ENCODE measurements at regions not wholly inside any gene's neighbourhood (a gene's known extent, or its start where the extent isn't known, plus 50 kb on each side); places are given as distances from the start of the nearest gene placed in this dataset.
"Not testable (repeated sequence)": the region's sequence is repeated elsewhere in the genome, so short reads cannot be mapped to it uniquely, and the experiment has no call there.

- TF ChIP-seq, protein P1, sequence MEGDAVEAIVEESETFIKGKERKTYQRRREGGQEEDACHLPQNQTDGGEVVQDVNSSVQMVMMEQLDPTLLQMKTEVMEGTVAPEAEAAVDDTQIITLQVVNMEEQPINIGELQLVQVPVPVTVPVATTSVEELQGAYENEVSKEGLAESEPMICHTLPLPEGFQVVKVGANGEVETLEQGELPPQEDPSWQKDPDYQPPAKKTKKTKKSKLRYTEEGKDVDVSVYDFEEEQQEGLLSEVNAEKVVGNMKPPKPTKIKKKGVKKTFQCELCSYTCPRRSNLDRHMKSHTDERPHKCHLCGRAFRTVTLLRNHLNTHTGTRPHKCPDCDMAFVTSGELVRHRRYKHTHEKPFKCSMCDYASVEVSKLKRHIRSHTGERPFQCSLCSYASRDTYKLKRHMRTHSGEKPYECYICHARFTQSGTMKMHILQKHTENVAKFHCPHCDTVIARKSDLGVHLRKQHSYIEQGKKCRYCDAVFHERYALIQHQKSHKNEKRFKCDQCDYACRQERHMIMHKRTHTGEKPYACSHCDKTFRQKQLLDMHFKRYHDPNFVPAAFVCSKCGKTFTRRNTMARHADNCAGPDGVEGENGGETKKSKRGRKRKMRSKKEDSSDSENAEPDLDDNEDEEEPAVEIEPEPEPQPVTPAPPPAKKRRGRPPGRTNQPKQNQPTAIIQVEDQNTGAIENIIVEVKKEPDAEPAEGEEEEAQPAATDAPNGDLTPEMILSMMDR (IDR thresholded peaks at IDR 0.05; ENCODE audit: low read depth, low read length): no peak
- DNase-seq (ENCODE audit: extremely low read depth, low read depth): no peak
Observed at GRCh38 chr3:65142456-65142855, 454.7 kb upstream of the ADAMTS9 start.

- DNase-seq (ENCODE audit: extremely low read depth, low read depth): no peak
- TF ChIP-seq, protein P1 (IDR thresholded peaks at IDR 0.05; ENCODE audit: low read depth, low read length): no peak
Observed at GRCh38 chr3:65138556-65138955, 450.8 kb upstream of the ADAMTS9 start.

- DNase-seq (ENCODE audit: extremely low read depth, low read depth): not testable (repeated sequence)
Observed at GRCh38 chr3:65133752-65134151, 446.0 kb upstream of the ADAMTS9 start.

DNA sequence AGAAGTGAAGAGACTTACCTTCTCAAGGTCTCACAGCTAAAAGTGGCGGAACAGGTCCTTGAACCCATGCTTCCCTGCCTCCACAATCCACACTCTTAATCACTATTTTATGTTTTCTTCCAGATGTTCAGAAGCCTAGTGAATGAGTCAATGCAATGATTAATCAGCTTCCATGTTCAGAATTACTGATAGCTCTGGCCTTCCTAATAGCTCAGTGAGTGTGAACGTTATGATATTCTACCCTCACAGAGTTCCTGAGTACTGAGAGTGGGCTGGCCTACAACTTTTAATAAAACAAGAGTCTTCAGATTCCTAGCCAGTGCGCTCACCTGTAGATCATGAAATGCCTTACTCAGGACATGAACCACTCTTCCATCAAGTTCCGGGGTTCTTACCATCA is 443.0 kb upstream of the ADAMTS9 start:
- no peak for DNase-seq (ENCODE audit: extremely low read depth, low read depth)
- TF ChIP-seq, protein P1 (IDR thresholded peaks at IDR 0.05; ENCODE audit: low read depth, low read length): no peak

DNA sequence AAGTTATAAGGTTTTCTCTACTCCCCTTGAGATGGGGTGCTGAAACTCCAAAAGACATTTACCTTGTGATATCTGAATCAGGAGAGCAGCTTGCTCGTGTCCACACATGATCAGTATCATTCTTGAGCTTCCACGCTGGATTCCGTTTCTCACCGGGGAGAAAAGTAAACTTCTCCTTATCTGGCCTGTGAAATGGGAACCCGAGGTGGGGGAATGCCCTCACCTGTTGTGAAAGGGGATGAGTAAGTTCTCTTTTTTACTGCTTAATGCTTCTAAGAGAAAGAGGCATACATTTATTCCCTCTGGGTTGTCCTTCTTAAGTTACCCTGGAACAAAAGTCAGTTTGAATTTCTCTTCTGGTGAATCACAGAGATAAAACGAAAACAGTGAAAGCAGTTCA is 440.5 kb upstream of the ADAMTS9 start:
- TF ChIP-seq, protein P1 (IDR thresholded peaks at IDR 0.05; ENCODE audit: low read depth, low read length): no peak
- no peak for DNase-seq (ENCODE audit: extremely low read depth, low read depth)

- peak; percentile 23 for DNase-seq (ENCODE audit: extremely low read depth, low read depth)
- TF ChIP-seq, protein P1 (IDR thresholded peaks at IDR 0.05; ENCODE audit: low read depth, low read length): no peak
Observed at GRCh38 chr3:65126527-65127410, 439.0 kb upstream of the ADAMTS9 start.

DNA sequence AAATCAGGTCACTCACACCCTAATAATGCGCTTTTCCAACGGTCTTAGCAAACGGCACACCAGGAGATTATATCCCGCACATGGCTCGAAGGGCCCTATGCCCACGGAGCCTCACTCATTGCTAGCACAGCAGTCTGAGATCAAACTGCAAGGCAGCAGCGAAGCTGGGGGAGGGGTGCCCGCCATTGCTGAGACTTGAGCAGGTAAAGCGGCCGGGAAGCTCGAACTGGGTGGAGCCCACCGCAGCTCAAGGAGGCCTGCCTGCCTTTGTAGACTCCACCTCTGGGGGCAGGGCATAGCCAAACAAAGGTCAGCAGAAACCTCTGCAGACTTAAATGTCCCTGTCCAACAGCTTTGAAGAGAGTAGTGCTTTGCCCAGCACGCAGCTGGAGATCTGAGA is 432.4 kb upstream of the ADAMTS9 start:
- not testable (repeated sequence) for DNase-seq (ENCODE audit: extremely low read depth, low read depth)

DNA sequence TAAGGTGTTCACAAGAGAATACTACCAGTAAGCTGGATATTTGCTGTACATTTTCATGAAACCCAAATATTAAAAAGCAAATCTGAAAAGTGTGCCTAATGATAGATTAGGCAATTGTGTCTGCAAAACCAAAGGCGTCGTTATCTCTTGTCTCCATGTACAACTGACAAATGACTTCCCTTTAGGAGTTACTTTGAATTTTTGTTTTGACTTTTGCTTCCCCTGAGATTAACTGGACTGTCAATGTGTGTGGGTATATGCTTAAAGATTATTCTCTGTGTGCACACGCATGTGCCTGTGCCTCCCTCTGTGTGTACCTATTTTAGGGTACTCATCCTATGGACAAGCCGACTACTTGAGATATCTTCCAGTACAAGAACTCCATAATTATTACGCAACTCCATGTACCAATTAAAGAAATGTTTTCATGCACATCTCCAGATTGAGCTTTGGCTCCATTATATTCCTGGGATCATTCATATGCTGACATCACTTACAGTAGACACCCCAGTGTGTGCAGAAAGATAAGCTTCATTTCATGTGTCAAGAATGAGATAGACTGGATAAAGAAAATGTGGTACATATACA is 431.2 kb upstream of the ADAMTS9 start:
- no peak for DNase-seq (ENCODE audit: extremely low read depth, low read depth)
- TF ChIP-seq, protein P1 (IDR thresholded peaks at IDR 0.05; ENCODE audit: low read depth, low read length): no peak

All from AG09319 (cell line).